GM12891 (cell line): ENCODE measurements at regions not wholly inside any gene's neighbourhood (a gene's known extent, or its start where the extent isn't known, plus 50 kb on each side); places are given as distances from the start of the nearest gene placed in this dataset.
"Not testable (repeated sequence)": the region's sequence is repeated elsewhere in the genome, so short reads cannot be mapped to it uniquely, and the experiment has no call there.

Experiments
- POLR2A ChIP-seq: IDR thresholded peaks from 2 replicates; pipeline ENCODE4 v1.6.1; 2011; ENCODE audit warnings: low read depth, low read length, control low read depth
- POLR2AphosphoS5 ChIP-seq: IDR thresholded peaks from 2 replicates; pipeline ENCODE4 v1.6.1; 2011; ENCODE audit warnings: low read depth, low read length, control low read depth
- POU2F2 ChIP-seq: IDR thresholded peaks from 2 replicates; pipeline ENCODE4 v1.6.1; 2011; ENCODE audit warnings: low read depth, mild to moderate bottlenecking, control low read depth, low read length, moderate library complexity
- SPI1 ChIP-seq: IDR thresholded peaks from 2 replicates; pipeline ENCODE4 v1.6.1; 2011; ENCODE audit warnings: low read depth, low read length, control low read depth
- TAF1 ChIP-seq: IDR thresholded peaks from 2 replicates; pipeline ENCODE4 v1.6.1; 2011; ENCODE audit warnings: low read depth, low read length, control low read depth

GRCh38 chr7:6958371-6958770 is 132.3 kb upstream of the CCZ1B start:
- TF ChIP-seq POLR2A, SPI1, TAF1, POLR2AphosphoS5, POU2F2: not testable (repeated sequence)
